ENCODE measurements at regions not wholly inside any gene's neighbourhood (a gene's known extent, or its start where the extent isn't known, plus 50 kb on each side); places are given as distances from the start of the nearest gene placed in this dataset.
"Not testable (repeated sequence)": the region's sequence is repeated elsewhere in the genome, so short reads cannot be mapped to it uniquely, and the experiment has no call there.

DNA sequence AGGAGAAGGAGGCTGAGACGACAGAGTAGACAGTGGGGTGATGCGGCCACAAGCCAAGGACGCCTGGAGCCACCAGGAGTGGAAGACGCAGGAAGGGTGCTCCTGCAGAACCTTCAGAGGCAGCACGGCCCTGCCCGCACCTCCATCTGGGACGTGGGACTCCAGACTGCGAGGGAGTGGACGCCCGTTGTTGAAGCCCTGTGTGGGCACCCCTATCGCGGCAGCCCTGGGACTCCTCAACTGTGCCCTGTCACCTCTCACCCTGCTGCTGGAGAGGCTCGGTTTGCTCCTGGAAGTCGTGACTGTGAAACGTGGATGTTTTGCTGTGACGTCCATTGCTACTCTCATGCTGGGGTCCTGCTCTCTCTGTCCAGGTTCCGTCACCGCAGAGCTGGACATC, 100.6 kb upstream of the LRPAP1 start:
- TF ChIP-seq, protein P1, sequence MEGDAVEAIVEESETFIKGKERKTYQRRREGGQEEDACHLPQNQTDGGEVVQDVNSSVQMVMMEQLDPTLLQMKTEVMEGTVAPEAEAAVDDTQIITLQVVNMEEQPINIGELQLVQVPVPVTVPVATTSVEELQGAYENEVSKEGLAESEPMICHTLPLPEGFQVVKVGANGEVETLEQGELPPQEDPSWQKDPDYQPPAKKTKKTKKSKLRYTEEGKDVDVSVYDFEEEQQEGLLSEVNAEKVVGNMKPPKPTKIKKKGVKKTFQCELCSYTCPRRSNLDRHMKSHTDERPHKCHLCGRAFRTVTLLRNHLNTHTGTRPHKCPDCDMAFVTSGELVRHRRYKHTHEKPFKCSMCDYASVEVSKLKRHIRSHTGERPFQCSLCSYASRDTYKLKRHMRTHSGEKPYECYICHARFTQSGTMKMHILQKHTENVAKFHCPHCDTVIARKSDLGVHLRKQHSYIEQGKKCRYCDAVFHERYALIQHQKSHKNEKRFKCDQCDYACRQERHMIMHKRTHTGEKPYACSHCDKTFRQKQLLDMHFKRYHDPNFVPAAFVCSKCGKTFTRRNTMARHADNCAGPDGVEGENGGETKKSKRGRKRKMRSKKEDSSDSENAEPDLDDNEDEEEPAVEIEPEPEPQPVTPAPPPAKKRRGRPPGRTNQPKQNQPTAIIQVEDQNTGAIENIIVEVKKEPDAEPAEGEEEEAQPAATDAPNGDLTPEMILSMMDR (IDR thresholded peaks at IDR 0.05): not testable (repeated sequence)
- TF ChIP-seq POLR2A (IDR thresholded peaks at IDR 0.05); POLR2AphosphoS5 (IDR thresholded peaks at IDR 0.05; ENCODE audit: insufficient read depth in 1 of 2, low read depth in 1 of 2): not testable (repeated sequence)
